NCI-H1417 treated with DMSO at 0.1 percent for 48 hours (cell line): ENCODE measurements at regions not wholly inside any gene's neighbourhood (a gene's known extent, or its start where the extent isn't known, plus 50 kb on each side); places are given as distances from the start of the nearest gene placed in this dataset.

Source experiments
- DNase-seq: peaks from one replicate; lab custom pipeline; 2025; lab: John Stamatoyannopoulos, UW

DNA sequence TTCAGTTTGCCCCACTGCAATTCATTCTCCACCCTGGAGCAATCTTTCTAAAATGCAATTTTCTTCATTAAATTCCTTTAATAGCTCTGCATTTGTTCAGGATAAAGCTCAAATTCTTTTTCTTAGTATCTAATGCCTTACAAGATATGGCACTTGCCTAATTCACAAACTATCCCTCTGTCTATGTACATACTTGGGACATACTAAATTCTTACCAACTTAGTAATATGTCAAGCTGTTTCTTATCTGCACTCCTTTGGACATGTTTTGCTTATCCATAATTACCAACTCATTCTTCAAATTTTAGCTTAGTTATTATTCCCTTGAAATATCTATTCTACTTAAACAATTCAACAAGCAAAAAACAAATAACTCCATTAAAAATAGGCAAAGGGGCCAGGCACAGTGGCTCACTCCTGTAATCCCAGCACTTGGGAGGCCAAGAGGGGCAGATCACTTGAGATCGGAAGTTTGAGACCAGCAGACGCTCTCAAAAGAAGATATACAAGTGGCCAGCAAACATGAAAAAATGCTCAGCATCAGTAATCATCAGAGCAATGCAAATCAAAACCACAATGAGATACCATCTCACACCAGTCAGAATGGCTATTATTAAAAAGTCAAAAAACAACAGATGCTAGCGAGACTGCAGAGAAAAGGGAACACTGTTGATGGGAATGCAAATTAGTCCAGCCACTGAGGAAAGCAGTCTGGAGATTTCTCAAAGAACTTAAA is 96.9 kb downstream of the FAM76B start:
- no peak for DNase-seq

DNA sequence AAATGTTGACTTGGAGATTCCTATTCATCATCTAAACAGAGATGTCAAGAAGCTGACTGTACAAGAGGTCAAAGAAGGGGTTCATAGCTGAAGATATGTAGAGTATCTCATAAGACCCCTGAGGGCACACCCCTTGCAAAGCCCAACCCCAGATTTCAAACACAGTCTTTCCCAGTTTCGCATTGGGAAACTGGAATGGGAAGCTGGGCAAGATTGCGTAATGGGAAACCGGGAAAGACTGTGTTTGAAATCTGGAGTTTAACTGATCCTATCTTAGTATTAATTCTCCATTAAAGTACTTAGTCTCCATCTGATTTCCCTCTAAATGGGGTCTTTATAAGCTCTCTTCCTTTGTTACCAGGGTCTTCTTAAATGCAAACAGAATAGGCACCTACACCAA is 99.5 kb downstream of the FAM76B start:
- no peak for DNase-seq

DNA sequence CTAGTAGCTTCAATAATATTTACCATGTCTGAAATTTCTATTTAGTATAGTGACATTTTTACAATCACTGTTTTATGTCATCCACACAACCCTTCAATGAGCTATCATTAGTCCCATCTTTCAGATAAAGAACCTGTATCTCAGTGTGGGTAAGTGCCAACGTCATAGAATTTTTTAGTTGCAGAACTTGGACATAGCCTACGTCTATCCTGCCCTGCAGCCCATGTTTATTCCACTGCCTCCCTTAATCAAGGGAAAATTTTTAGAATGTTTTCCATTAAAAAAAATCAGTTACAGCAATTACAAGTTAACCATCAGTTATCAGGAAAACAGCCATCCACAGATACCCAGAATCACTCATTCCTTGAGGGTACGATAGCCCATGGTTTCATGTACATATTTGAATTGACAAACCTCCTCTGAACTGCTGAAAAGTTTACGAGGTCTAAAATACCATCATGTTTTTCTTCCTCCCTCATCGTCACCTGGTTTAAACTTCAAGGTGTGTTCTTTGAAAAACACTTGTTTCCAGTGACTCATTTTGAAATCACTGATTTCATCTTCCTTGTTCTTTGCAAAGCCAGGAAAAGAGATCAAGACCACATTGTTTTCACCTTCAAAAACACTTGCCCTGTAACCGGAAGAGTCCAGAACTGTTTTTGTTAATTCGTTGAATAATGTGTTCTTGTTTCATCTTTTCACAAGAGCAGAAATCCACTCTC is 100.9 kb downstream of the FAM76B start:
- DNase-seq = no peak

DNA sequence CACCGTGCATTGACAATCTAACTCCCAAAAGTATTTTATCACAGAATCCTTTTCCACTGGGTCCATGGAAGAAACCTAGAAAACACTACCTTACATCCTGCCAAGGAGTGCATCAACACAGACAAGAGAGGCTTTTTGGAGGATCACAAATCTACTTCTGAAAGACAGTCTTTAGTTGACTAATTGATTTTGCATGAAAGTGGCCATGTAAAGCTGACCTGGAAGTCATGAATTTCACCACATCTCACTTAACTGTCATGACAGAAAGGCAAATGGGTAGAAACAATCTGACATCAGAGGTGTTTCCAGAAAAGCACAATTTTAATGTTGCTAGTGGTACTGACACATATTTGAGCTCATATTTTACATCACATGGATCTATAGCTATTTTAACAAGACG is 101.6 kb downstream of the FAM76B start:
- DNase-seq = no peak

DNA sequence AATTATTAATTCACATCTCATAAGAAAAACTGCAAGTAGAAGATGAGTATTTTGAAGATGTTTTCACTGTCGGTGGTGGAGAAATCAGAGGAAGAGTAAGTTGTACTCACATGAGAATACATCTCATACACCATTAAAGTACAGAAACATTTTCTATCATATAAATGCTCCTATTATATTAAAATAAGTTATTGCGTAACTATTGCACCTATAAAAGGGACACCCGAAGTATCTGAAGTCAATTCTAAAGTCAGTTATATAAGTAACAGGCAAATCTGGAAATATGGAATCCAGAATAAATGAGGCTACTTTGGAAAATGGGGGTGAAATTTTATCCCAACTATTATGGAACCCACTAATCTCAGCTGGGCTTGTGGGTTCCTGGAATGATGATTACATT is 103.3 kb downstream of the FAM76B start:
- no peak for DNase-seq

DNA sequence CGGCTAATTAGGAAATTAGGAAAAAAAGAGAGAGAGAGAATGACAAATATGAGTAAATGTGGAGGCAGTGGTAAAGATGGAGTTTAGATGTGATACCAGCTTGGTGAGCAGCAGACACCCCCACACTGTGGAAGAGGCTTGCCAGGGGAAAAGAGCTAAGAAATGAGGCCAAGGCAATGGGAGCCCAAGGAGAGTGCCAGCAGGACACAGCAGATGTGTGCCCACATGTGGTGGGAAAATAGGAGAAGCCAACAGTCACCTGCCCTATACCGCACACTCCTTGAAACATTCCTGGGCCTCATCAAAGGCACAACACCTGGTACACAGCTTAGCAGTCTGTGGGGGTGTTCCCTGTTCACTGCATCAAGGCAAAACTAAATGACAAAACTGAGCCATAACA is 104.9 kb downstream of the FAM76B start:
- DNase-seq = no peak

DNA sequence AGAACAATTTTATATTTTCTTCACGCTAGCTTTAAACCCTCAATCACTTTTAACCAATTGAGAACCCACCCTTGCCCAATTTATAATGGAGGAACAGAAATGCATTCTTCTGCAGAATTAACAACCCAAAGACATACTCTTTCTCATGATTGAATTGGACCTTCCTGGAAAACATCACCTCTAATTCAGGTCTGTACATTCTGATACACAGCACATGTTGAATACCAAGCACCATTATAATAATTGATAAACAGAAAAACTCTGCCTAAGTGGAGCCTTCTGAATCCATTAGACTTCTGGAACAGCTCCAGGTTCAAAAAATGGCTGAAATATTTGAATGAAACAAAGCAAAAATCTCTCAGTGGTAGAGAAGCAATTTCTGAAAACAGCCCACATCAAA is 105.4 kb downstream of the FAM76B start:
- DNase-seq = no peak

DNA sequence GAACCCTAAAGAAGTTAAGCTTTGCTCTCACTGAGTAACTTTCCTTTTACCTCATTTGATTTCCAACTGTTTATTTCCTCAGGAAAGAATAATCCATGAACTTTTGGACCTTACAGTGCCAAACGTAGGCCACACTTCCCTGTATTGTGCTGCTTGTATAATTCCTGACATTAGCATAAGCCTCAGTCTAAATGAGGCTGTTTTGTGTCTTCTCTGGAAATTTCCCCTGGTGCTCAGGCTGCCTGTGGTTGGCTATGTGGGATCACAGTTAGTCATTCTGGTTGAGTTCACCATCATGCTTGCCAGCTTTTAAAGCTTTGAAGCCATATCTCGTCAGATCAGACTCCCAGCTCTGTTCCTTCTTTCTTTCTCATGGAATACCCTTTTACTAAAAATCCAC is 107.0 kb downstream of the FAM76B start:
- no peak for DNase-seq

DNA sequence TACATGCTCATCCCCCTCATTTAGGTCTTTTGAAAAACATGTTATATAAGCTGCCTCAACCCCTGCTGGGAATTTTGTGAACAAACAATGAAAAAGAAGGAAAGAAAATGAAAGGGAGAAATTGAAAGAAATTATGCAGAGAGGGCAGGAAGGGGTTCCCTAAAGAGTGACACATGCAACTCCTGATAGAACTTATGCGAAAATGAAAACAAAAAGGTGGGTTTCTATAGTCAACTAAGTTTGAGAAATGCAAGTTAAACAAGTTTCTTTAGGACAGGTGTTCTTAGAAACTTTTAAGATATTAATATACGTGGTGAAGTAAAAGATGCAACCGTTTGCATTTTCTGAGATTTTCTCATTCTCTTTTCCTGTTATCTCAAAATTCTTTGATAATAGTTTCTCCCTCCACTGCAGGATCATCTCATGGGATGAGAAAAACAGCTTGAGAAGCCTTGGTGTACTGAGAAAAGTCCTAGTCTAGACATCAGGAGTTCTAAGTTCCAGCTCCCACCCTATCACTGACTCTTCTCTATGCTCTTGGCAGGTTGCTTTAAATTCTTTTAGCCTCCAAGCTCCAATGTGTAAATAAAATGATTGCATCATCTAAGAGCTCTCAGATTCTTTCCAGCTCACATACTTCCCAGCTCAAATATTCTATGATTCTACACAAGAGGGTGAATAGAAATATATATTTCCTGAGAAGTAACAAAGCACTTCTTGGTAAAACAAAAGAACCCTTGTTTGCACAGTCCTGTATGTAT is 109.2 kb downstream of the FAM76B start:
- no peak for DNase-seq

DNA sequence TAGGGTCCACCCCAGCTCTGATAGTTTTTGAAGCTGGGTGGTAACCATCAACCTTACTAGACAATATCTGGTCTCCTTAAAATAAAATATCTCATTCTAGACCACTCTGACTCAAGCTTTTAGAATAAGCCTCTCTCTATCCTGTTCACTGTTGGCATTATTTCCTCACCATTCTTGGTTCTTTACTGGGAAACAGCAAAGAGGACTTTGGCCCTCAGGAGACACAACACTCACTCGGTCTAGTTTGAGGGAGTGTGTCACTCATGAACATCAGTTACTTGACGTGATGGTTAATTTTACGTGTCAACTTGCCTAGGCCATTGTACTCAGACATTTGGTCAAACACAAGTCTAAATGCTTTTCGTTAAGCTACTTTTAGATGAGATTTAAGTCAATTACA is 110.6 kb downstream of the FAM76B start:
- no peak for DNase-seq

DNA sequence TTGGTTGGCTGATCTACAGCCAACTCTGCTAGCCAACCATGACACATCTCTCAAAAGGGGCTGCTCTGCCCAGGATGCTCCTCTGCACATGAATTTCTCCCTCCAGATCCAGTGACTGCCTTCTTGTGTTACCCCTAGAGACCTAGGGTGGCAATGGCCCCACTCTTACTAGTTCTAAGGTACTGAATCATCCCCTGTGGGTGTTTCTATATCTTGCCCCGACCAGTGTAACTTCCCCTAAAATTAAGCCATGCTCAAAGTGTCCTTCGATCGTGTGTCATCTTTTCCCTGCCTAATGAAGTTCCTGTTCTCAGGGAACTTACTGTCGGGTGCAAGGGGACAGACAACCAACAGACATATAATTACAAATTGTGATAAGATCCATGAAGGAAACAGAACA is 113.3 kb downstream of the FAM76B start:
- DNase-seq = no peak

DNA sequence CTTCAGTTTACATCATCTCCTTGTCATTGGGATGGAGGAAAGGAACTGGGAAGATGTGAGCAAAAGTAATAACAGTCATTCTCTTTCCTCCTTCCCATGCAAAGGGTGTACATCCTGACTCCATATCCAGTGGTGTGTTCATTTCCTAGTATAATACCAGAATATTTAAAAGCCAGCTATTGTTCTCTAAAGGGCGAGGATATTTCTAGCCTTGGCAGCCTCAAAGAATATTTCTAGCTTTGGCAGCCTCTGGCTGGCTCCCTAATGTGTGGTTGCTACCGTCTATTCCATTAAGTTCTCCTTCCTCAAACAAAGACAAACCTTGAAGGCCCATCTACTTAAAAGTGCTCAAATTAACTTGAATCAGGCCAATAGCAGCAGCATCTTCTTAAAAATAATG is 114.0 kb downstream of the FAM76B start:
- DNase-seq = no peak

DNA sequence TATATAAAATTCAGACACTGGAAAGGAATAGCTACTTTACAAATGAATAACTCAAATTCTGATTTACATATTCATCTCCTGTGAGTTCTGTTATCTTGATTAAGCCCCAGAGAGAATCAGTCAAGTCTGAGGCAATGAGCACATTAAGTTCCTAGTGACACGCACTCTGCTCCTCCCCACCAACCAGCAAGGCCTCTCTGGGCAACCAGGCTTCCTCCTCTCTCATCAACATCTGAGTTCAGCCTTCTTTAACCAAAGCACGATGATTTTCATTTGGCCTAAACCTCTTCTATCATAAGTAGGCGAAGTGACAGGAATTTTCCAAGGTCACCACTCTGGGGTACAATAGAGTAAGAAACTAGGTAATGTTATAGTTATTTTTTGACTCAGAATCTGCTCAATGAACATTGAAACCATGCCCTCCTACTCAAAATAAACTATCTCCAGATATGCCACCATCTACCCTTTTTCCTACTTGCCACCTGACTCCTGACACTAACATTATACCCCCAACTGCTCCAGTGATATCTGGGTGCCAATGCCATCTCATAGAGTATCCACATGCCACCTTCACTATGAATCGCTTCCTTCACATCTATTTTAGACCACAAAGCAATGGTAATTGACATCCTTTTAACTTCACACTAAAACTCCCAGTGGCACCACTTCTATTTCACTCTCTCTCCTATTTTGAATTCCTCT is 114.8 kb downstream of the FAM76B start:
- no peak for DNase-seq

DNA sequence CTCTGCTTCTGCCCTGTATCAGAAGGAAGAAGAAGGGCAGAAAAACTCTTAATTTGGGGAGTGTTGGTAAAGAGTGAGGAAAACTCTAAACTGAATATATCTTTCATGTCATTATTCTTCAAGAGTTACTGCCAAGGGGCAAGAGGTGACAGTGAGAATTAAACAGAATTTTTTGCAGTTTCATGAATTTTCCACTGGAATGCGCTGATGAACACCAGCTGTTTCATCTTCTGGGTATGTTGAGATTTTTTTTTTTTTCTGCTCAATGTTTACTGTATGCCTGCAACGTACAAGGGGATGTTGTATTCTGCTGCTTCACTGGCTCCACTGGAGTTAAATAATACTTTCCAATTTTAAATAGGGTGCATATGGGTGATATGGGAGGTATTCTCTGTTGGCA is 117.8 kb downstream of the FAM76B start:
- no peak for DNase-seq

DNA sequence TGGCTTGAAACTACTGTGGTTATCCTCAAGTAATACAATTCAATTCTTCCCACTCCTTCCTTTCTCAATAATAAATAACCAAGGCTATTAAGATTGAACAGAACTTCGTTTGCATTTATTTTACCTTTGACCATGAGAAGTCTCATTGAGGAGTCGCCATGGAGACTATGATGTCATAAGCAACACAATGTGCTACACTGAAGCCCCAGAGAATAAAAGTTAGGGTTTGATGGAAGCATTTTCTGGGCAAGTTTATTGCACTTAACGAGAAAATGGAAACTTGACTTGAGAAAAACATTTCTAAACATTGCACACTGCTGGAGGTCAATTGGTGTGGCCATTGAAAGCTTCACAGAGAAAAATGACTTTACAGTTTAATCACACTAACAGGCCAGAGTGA is 121.5 kb downstream of the FAM76B start:
- DNase-seq = no peak

DNA sequence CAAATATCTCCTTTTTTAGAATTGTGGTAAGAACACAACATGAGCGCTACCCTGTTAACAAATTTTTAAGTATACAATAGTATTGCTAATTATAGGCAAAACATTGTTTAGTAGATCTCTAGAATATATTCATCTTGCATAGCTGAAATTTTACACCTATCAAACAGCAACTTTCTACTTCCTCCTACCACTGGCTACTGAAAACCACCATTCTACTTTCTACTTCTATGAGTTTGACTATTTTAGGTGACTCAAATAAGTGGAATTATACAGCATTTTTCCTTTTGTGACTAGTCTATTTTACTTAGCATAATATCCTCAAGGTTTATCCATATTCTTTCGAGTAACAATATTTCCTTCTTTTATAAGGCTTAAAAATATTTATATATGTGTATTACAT is 128.4 kb downstream of the FAM76B start:
- no peak for DNase-seq

DNA sequence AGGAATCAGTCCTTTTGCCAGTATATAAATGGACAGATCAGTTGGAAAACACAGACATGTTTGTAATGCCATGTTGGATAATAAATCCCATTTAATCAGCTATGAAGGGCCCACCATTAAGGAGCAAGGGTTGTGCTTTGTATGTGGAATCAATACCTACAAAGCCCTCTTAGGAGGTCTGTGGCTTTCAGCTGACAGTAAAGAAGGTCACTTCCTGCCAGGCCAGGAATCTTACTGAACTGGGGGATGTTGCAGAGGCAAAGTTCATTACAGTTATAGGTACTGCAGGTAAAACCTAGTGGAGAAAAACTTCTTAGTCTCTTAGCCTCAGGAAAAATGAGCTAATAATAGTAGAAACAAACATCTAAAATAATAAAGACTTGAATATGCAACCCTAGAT is 129.5 kb downstream of the FAM76B start:
- DNase-seq = no peak

DNA sequence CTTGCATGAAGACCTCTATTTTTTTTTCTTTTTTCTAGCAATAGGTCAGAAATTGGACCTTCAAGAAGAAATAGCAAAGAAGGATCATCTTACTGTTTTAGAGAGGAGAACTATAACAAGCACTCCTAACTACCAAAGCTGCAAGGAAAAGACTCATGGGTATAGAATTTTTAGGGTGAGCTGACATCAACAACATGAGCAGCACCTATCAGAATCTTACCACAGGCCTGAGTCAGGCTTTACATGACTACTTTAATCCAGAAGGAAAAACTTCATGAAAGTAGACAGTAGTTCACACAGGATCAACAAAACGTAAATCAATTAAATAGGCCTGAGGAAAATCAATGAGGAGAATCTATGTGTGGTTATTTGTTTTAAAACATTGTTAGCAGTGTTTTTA is 130.5 kb downstream of the FAM76B start:
- no peak for DNase-seq

DNA sequence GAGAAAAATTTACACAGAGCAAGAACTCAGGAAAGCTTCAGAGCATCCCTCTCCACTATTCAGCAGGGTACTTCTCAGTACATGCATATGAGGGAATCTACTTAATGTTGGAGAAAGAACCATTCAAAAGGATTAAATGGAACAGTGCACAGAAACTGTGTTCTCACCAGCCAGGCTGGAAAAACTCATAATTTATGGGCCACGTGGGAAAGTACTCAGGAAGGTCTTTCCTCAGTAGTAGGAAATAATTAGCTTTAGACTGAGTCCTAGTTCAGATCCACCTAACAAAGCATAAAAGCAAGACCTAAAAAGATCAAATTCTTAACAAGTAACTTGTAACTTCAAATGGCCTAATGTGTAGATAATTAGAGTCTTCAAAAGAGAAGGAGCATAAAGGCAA is 134.0 kb downstream of the FAM76B start:
- no peak for DNase-seq

DNA sequence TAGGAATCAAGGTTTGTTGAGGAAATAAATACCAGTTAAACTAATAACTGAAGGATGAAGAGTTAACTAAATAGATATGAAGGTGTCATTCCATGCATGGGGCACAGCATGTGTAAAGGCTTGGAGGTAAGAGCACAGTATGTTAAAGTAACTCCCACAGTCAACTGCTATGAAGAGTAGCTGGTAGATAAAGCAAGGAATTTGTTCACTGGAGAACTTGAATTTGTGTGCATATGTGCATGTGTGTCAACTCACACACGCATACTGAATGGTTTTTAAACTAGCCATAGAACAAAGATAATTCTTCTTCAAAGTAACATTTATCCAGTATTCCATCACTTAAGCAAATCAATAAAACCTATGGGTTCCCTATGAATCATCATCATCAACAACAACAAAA is 135.9 kb downstream of the FAM76B start:
- no peak for DNase-seq

DNA sequence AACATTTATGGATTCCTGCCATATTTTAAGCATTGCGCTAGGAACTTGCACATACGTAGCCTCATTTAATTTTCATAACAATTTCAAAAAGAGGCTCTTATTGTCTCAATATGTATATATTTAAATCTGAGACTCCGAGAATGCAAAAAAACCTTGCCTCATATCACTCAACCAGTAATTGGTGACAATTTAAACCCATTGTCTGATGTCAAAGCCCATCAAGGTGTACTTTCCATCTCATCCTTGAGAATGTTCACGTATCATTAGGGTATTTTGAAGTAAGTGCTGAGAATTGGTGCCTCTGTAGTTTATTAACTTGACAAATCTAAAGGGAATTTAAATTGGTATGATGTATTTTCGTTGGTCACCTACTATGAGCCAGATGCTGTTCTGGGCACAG is 136.5 kb downstream of the FAM76B start:
- DNase-seq = no peak

DNA sequence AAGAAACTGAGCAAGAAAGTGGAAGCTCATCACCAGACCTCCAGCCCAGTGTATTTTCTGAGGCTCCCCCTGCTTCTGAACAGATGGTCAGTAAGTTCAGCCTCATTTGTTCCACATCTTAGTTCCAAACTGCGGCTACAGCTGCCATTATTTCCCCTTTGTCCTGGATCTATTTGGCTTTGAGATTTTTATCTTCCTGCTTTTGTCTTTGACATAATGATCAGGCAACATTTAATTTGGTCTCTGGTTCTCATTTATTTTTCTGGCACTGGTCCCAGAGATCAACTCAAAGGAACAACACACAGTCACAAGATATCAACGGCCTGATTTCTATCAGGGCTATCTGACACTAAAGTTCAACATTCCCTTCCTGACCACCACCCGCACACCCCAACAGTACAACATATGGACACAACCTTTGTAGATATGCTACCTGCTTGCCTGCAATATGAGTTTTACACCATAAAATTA is 137.5 kb downstream of the FAM76B start:
- DNase-seq = no peak
